GM23338 (cell line): ENCODE measurements at regions not wholly inside any gene's neighbourhood (a gene's known extent, or its start where the extent isn't known, plus 50 kb on each side); places are given as distances from the start of the nearest gene placed in this dataset.

Source experiments
- ATAC-seq: fragments of 200-7000 bp; cut with Tn5 transposase; 3 replicates; pipeline ENCODE4 v1.9.1; 2020
- DNase-seq: peaks from one replicate; pipeline ENCODE4 v3.0.0-alpha.2; 2015; ENCODE audit warnings: low spot score
- H2AFZ ChIP-seq: fragments of 200-600 bp; sonication (generic); 2 replicates; pipeline ENCODE4 v1.8.0; 2016; ENCODE audit warnings: antibody characterized with exemption, mild to moderate bottlenecking, moderate library complexity
- H3F3A ChIP-seq: fragments of 200-600 bp; sonication (generic); replicated peaks from 2 replicates; pipeline ENCODE4 v1.8.0; 2017; ENCODE audit warnings: antibody characterized with exemption, mixed run types, low read depth
- H3K27ac ChIP-seq: fragments of 200-600 bp; sonication (generic); 2 replicates; pipeline ENCODE4 v1.6.1; 2016; ENCODE audit warnings: low read depth
- H3K27me3 ChIP-seq: fragments of 200-600 bp; sonication (generic); 2 replicates; pipeline ENCODE4 v1.8.0; 2016; ENCODE audit warnings: mild to moderate bottlenecking, mixed run types, moderate library complexity; ENCODE audit not compliant: insufficient read depth
- H3K36me3 ChIP-seq: fragments of 200-600 bp; sonication (generic); 2 replicates; pipeline ENCODE4 v1.8.0; 2016; ENCODE audit warnings: mild to moderate bottlenecking; ENCODE audit not compliant: insufficient read depth
- H3K4me1 ChIP-seq: fragments of 200-600 bp; sonication (generic); 2 replicates; pipeline ENCODE4 v1.8.0; 2016; ENCODE audit warnings: mild to moderate bottlenecking, moderate library complexity; ENCODE audit not compliant: insufficient read depth
- H3K4me2 ChIP-seq: fragments of 200-600 bp; sonication (generic); 2 replicates; pipeline ENCODE4 v1.7.1; 2017; ENCODE audit warnings: mixed run types
- H3K4me3 ChIP-seq: fragments of 200-600 bp; sonication (generic); 2 replicates; pipeline ENCODE4 v1.6.1; 2016; ENCODE audit warnings: mixed run types
- H3K79me2 ChIP-seq: fragments of 200-600 bp; sonication (generic); replicated peaks from 2 replicates; pipeline ENCODE4 v1.8.0; 2017; ENCODE audit warnings: mild to moderate bottlenecking; ENCODE audit not compliant: insufficient read depth
- H3K9me2 ChIP-seq: fragments of 200-600 bp; sonication (generic); 2 replicates; pipeline ENCODE4 v1.8.0; 2017; ENCODE audit not compliant: insufficient read depth
- H4K20me1 ChIP-seq: fragments of 200-600 bp; sonication (generic); replicated peaks from 2 replicates; pipeline ENCODE4 v1.8.0; 2017; ENCODE audit warnings: mild to moderate bottlenecking; ENCODE audit not compliant: insufficient read depth
- H3K27ac Mint-ChIP-seq: 2 replicates; pipeline ENCODE4 v1.8.0; 2020; ENCODE audit warnings: inconsistent platforms, mild to moderate bottlenecking, moderate library complexity, mixed read lengths
- H3K27me3 Mint-ChIP-seq: 3 replicates; pipeline ENCODE4 v1.8.0; 2022; ENCODE audit warnings: low read depth, mild to moderate bottlenecking, moderate library complexity, mixed read lengths, inconsistent platforms; ENCODE audit not compliant: insufficient read depth, poor library complexity
- H3K36me3 Mint-ChIP-seq: 3 replicates; pipeline ENCODE4 v1.8.0; 2021; ENCODE audit warnings: low read depth, mild to moderate bottlenecking, inconsistent platforms, moderate library complexity, mixed read lengths
- H3K4me1 Mint-ChIP-seq: 3 replicates; pipeline ENCODE4 v1.8.0; 2020; ENCODE audit warnings: mild to moderate bottlenecking, inconsistent platforms, mixed read lengths
- H3K4me3 Mint-ChIP-seq: 3 replicates; pipeline ENCODE4 v1.8.0; 2021; ENCODE audit warnings: moderate library complexity, mild to moderate bottlenecking, inconsistent platforms, mixed read lengths
- H3K9me3 Mint-ChIP-seq: 3 replicates; pipeline ENCODE4 v1.8.0; 2020; ENCODE audit warnings: moderate library complexity, mild to moderate bottlenecking, inconsistent platforms, mixed read lengths
- CREB1 ChIP-seq: fragments of 250-450 bp; sonication (Bioruptor Pico); IDR thresholded peaks from 2 replicates; pipeline ENCODE4 v1.5.0; 2020; ENCODE audit warnings: low read depth, mild to moderate bottlenecking, moderate library complexity
- ETS1 ChIP-seq: IDR thresholded peaks from 2 replicates; pipeline ENCODE4 v1.6.1; 2016; ENCODE audit warnings: antibody characterized with exemption
- EZH2 ChIP-seq: fragments of 200-600 bp; sonication (generic); IDR thresholded peaks from one replicate; pipeline ENCODE4 v1.8.0; 2017; ENCODE audit warnings: antibody characterized with exemption, mild to moderate bottlenecking, low read depth; ENCODE audit not compliant: unreplicated experiment
- EZH2phosphoT487 ChIP-seq: fragments of 200-600 bp; sonication (generic); IDR thresholded peaks from one replicate; pipeline ENCODE4 v1.8.1; 2018; ENCODE audit warnings: antibody characterized with exemption; ENCODE audit not compliant: unreplicated experiment
- JUNB ChIP-seq: IDR thresholded peaks from one replicate; pipeline ENCODE4 v1.6.1; 2016; ENCODE audit warnings: antibody characterized with exemption; ENCODE audit not compliant: unreplicated experiment
- NANOG ChIP-seq: IDR thresholded peaks from 2 replicates; pipeline ENCODE4 v1.6.1; 2016; ENCODE audit warnings: antibody characterized with exemption, borderline replicate concordance
- POLR2AphosphoS5 ChIP-seq: IDR thresholded peaks from 2 replicates; pipeline ENCODE4 v1.6.1; 2016; ENCODE audit warnings: antibody characterized with exemption, low read depth
- REST ChIP-seq: IDR thresholded peaks from one replicate; pipeline ENCODE4 v1.6.1; 2018; ENCODE audit warnings: antibody characterized with exemption; ENCODE audit not compliant: unreplicated experiment
- STAT1 ChIP-seq: IDR thresholded peaks from one replicate; pipeline ENCODE4 v1.6.1; 2016; ENCODE audit warnings: antibody characterized with exemption; ENCODE audit not compliant: unreplicated experiment
- ZNF114 ChIP-seq: fragments of 250-450 bp; sonication (Bioruptor Pico); IDR thresholded peaks from 2 replicates; pipeline ENCODE4 v1.5.0; 2020; ENCODE audit warnings: mild to moderate bottlenecking, moderate library complexity
- ZNF331 ChIP-seq: fragments of 250-450 bp; sonication (Bioruptor Pico); IDR thresholded peaks from 2 replicates; pipeline ENCODE4 v1.5.0; 2020; ENCODE audit warnings: low read depth, mild to moderate bottlenecking, moderate library complexity
- ZNF462 ChIP-seq: fragments of 250-450 bp; sonication (Bioruptor Pico); IDR thresholded peaks from 2 replicates; pipeline ENCODE4 v1.5.0; 2020; ENCODE audit warnings: mild to moderate bottlenecking, moderate library complexity

- Histone ChIP-seq H3K4me3 (no peak overlapping the region), H4K20me1 (no peaks in the 10 kb centered on the region), H3K36me3 (no peaks in the 10 kb centered on the region), H3K27ac (no peak overlapping the region), H3K4me1 (peaks cover 5% of the 10 kb centered on the region), H3K79me2 (no peaks in the 10 kb centered on the region), H3K27me3 (no peaks in the 10 kb centered on the region), H3K4me2 (no peak overlapping the region), H2AFZ (no peak overlapping the region), H3K9me2 (0 out of 2 replicates have a peak, but pooled peaks cover 13% of the 10 kb centered on the region), H3F3A (no peaks in the 10 kb centered on the region)
- Mint-ChIP-seq H3K36me3 (no peaks in the 10 kb centered on the region), H3K9me3 (peaks cover 5% of the 10 kb centered on the region), H3K4me3 (no peak overlapping the region), H3K4me1 (peaks cover 15% of the 10 kb centered on the region), H3K27ac (no peak overlapping the region), H3K27me3 (peaks cover 11% of the 10 kb centered on the region)
- DNase-seq (no peak), ATAC-seq (no peak)
- TF ChIP-seq EZH2, result no peak
- TF ChIP-seq POLR2AphosphoS5, result no peak
- TF ChIP-seq JUNB, result no peak
These were observed 96.5 kb downstream of the ZNF621 start for GRCh38 chr3:40621252-40621651.

GRCh38 chr3:40623567-40623966 is 98.8 kb downstream of the ZNF621 start:
- ATAC-seq, result no peak
- no peak for TF ChIP-seq POLR2AphosphoS5
- TF ChIP-seq ZNF462 (CRISPR knock-in tag), result no peak
- TF ChIP-seq REST, result no peak
- TF ChIP-seq NANOG, result no peak
- no peak for TF ChIP-seq STAT1
- no peak for TF ChIP-seq JUNB
- no peak for TF ChIP-seq ETS1
- TF ChIP-seq CREB1 (CRISPR knock-in tag), result no peak
- TF ChIP-seq EZH2, result no peak
- no peak for TF ChIP-seq EZH2phosphoT487
- no peak for TF ChIP-seq ZNF114 (CRISPR knock-in tag)
- TF ChIP-seq ZNF331, result no peak

More at GRCh38 chr3:40623567-40623966, 98.8 kb downstream of the ZNF621 start:
- H3K27me3 Mint-ChIP-seq, result peaks cover 4% of the 10 kb centered on the region
- H3K36me3 Mint-ChIP-seq, result peaks cover 4% of the 10 kb centered on the region
- H3K4me2 ChIP-seq, result no peak overlapping the region
- no peaks in the 10 kb centered on the region; the same call in 2 of the 3 replicates for H3K4me1 Mint-ChIP-seq
- no peak overlapping the region for H3K27ac ChIP-seq
- H3K9me3 Mint-ChIP-seq, result peaks cover 11% of the 10 kb centered on the region
- no peak overlapping the region for H2AFZ ChIP-seq
- no peaks in the 10 kb centered on the region for H3K36me3 ChIP-seq
- H3K27ac Mint-ChIP-seq, result no peak overlapping the region
- no peaks in the 10 kb centered on the region for H3F3A ChIP-seq
- H3K4me3 ChIP-seq, result no peak overlapping the region
- no peak overlapping the region for H3K4me3 Mint-ChIP-seq
- no peaks in the 10 kb centered on the region for H3K79me2 ChIP-seq
- H3K27me3 ChIP-seq, result no peaks in the 10 kb centered on the region
- no peaks in the 10 kb centered on the region for H4K20me1 ChIP-seq
- no peaks in the 10 kb centered on the region for H3K4me1 ChIP-seq
- 0 out of 2 replicates have a peak, but pooled peaks cover 12% of the 10 kb centered on the region for H3K9me2 ChIP-seq
- no peak for DNase-seq
